Testis (tissue), 2 donors: ENCODE measurements at regions not wholly inside any gene's neighbourhood (a gene's known extent, or its start where the extent isn't known, plus 50 kb on each side); places are given as distances from the start of the nearest gene placed in this dataset.

Experiments used
- DNase-seq: peaks from one replicate; pipeline ENCODE4 v3.0.0-alpha.2; 2019
- H3K27ac ChIP-seq, 2 donors: fragments of 200-600 bp; sonication (generic); one replicate each; pipeline ENCODE4 v1.5.1; 2019
- H3K27me3 ChIP-seq: fragments of 200-600 bp; sonication (generic); one replicate; pipeline ENCODE4 v1.5.1; 2019
- H3K36me3 ChIP-seq: fragments of 200-600 bp; sonication (generic); one replicate; pipeline ENCODE4 v1.5.1; 2017; ENCODE audit warnings: low read depth; ENCODE audit errors: missing control alignments
- H3K4me1 ChIP-seq: fragments of 200-600 bp; sonication (generic); one replicate; pipeline ENCODE4 v1.5.1; 2019
- H3K4me3 ChIP-seq, 2 donors: fragments of 200-600 bp; sonication (generic); one replicate each; pipeline ENCODE4 v1.5.1; 2017 to 2019
- H3K9me3 ChIP-seq: fragments of 200-600 bp; sonication (generic); one replicate; pipeline ENCODE4 v1.5.1; 2017
- CTCF ChIP-seq, 3 experiments: fragments of 450-650 bp in 2 of 3; fragments of 200-600 bp in 1 of 3; sonication (generic) in 1 of 3; IDR thresholded peaks; one replicate each; pipeline ENCODE4 v1.5.1; 2016 to 2019; ENCODE audit warnings: antibody characterized with exemption in 3 of 3, mild to moderate bottlenecking in 2 of 3, moderate library complexity in 1 of 3
- POLR2A ChIP-seq: fragments of 450-650 bp; IDR thresholded peaks from one replicate; pipeline ENCODE4 v1.6.1; 2017; ENCODE audit warnings: antibody characterized with exemption, mild to moderate bottlenecking, moderate library complexity
- WGBS, 2 donors: methylation state at CpG; one replicate each; pipeline ENCODE4 v1.1.5; 2018; 5-methylcytosine and 5-hydroxymethylcytosine counted together
- intact Hi-C: fragments of 100-400 bp; cut with DNase I; formaldehyde crosslinking; loops from one replicate; pipeline ENCODE4 v1.15.1; 2023; ENCODE audit warnings: low total_unique reads

GRCh38 chr17:51493206-51493605, 232.9 kb downstream of the UTP18 start:
- Histone ChIP-seq H3K36me3 (no peaks in the 10 kb centered on the region), H3K27me3 (no peaks in the 10 kb centered on the region), H3K4me3 (no peak overlapping the region), H3K4me1 (no peaks in the 10 kb centered on the region), H3K9me3 (no peaks in the 10 kb centered on the region), H3K27ac (no peak overlapping the region)
- intact Hi-C loops, result no loop called here
- no peak for DNase-seq
- WGBS, 2 donors, result 86 to 96% methylated on average over 1 to 2 of the region's 2 CpGs
- TF ChIP-seq CTCF (IDR thresholded peaks at IDR 0.05) (no peak), POLR2A (no peak)

GRCh38 chr17:51496378-51496777, 236.0 kb downstream of the UTP18 start:
- DNase-seq, result no peak
- Histone ChIP-seq H3K4me3 (no peak overlapping the region), H3K27ac (no peak overlapping the region), H3K36me3 (no peaks in the 10 kb centered on the region), H3K9me3 (no peaks in the 10 kb centered on the region), H3K4me1 (no peaks in the 10 kb centered on the region), H3K27me3 (no peaks in the 10 kb centered on the region)
- no peak for TF ChIP-seq CTCF (IDR thresholded peaks at IDR 0.05)
- intact Hi-C loops, result no loop called here
- WGBS, 2 donors, result 26 to 40% methylated on average over 1 of the region's 1 CpG

- H3K27ac ChIP-seq, result no peak overlapping the region
- WGBS, 2 donors, result 62 to 64% methylated on average over 1 of the region's 1 CpG
- no peaks in the 10 kb centered on the region for H3K9me3 ChIP-seq
- no peak overlapping the region for H3K4me3 ChIP-seq
- intact Hi-C loops, result no loop called here
- no peaks in the 10 kb centered on the region for H3K27me3 ChIP-seq
- no peak for TF ChIP-seq CTCF (IDR thresholded peaks at IDR 0.05)
- TF ChIP-seq POLR2A, result no peak
- DNase-seq, result no peak
- H3K36me3 ChIP-seq, result no peaks in the 10 kb centered on the region
- H3K4me1 ChIP-seq, result no peaks in the 10 kb centered on the region
These were observed 239.6 kb downstream of the UTP18 start for GRCh38 chr17:51499897-51500296.

GRCh38 chr17:51500454-51500853, 240.1 kb downstream of the UTP18 start:
- intact Hi-C loops, result no loop called here
- Histone ChIP-seq H3K36me3 (no peaks in the 10 kb centered on the region), H3K27ac (no peak overlapping the region), H3K4me1 (no peaks in the 10 kb centered on the region), H3K27me3 (no peaks in the 10 kb centered on the region), H3K9me3 (no peaks in the 10 kb centered on the region), H3K4me3 (no peak overlapping the region)
- no peak for TF ChIP-seq CTCF (IDR thresholded peaks at IDR 0.05)
- TF ChIP-seq POLR2A, result no peak
- DNase-seq, result no peak
- WGBS, 2 donors, result 16 to 18% methylated on average over 1 of the region's 1 CpG

GRCh38 chr17:51505450-51505849, 245.1 kb downstream of the UTP18 start:
- H3K27ac ChIP-seq, result no peak overlapping the region
- TF ChIP-seq CTCF (IDR thresholded peaks at IDR 0.05) (no peak), POLR2A (no peak)
- intact Hi-C loops, result no loop called here
- H3K27me3 ChIP-seq, result no peaks in the 10 kb centered on the region
- DNase-seq, result no peak
- H3K4me1 ChIP-seq, result no peaks in the 10 kb centered on the region
- no peak overlapping the region for H3K4me3 ChIP-seq
- no peaks in the 10 kb centered on the region for H3K9me3 ChIP-seq
- WGBS, 2 donors, result 86 to 88% methylated on average over 1 of the region's 1 CpG
- H3K36me3 ChIP-seq, result no peaks in the 10 kb centered on the region
